ENCODE measurements at regions not wholly inside any gene's neighbourhood (a gene's known extent, or its start where the extent isn't known, plus 50 kb on each side); places are given as distances from the start of the nearest gene placed in this dataset.
A peak's percentile ranks its signal among the peaks of the same experiment; 100 is the strongest.

DNA sequence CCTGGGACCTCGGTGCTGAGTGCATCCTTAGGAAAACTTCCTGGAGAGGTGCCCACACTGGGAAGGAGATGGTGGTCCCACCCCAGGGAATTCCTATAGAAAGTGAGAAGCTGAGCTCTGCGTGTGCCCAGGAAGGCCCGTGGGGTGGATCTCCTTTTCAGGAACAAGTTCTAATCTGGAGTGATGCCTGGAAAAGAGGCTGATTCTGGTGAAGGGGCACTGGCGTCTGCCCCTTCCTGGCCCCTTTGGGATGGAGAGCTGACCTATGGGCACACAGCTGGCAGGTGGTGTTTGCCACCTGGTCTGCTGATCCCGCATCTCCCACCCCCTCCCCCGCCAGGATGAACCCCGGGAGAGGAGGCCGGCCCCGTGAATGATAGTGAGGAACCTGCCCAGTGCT is 142.0 kb upstream of the RTL1 start:
- Histone ChIP-seq H3K4me1 (ENCODE audit: insufficient read depth, low read length) (no peaks in the 10 kb centered on the region), H3K27ac (ENCODE audit: low read depth, low read length) (no peak overlapping the region), H3K27me3 (ENCODE audit: insufficient read depth, low read length, poor library complexity, severe bottlenecking) (no peaks in the 10 kb centered on the region), H3K4me3 (ENCODE audit: low read length) (no peak overlapping the region), H3K9me3 (ENCODE audit: low read length) (no peaks in the 10 kb centered on the region), H3K36me3 (ENCODE audit: insufficient read depth, low read length) (no peaks in the 10 kb centered on the region)
- Mint-ChIP-seq H3K36me3 (no peaks in the 10 kb centered on the region), H3K4me3 (no peak overlapping the region), H3K27ac (no peak overlapping the region), H3K27me3 (peaks cover 4 to 14% of the 10 kb centered on the region in 2 donors), H3K4me1 (no peaks in the 10 kb centered on the region), H3K9me3 (no peaks in the 10 kb centered on the region)
- no peak for DNase-seq
- ChIA-PET POLR2A (no interaction called here), CTCF (no interaction called here)

DNA sequence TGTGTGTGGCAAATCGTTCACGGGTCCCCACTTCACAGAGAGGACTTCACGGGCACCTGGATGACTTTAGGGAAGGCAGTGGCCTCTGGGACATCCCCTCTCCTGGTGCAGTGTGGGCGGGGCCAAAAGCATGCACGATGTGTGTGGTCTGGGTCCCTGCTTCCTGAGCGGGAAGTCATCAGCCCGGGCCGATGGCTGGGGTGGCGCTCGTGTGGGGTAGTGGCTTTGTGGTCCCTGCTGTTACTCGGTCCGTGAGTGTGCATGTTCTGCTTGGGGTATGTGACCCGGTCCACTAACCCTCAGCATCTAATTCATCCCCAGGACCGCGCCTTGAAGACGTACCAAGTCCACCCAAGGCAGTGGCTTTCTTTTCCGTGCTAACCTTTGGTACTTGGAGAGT is 142.5 kb upstream of the RTL1 start:
- no peaks in the 10 kb centered on the region for H3K36me3 Mint-ChIP-seq
- no peaks in the 10 kb centered on the region for H3K9me3 Mint-ChIP-seq
- POLR2A ChIA-PET: no interaction called here
- no peak overlapping the region for H3K4me3 ChIP-seq (ENCODE audit: low read length)
- no peaks in the 10 kb centered on the region for H3K27me3 ChIP-seq (ENCODE audit: insufficient read depth, low read length, poor library complexity, severe bottlenecking)
- peaks cover 4 to 14% of the 10 kb centered on the region in 2 donors for H3K27me3 Mint-ChIP-seq
- DNase-seq: no peak
- no peaks in the 10 kb centered on the region for H3K9me3 ChIP-seq (ENCODE audit: low read length)
- H3K4me1 Mint-ChIP-seq: no peaks in the 10 kb centered on the region
- H3K27ac Mint-ChIP-seq: no peak overlapping the region
- no peaks in the 10 kb centered on the region for H3K4me1 ChIP-seq (ENCODE audit: insufficient read depth, low read length)
- no peaks in the 10 kb centered on the region for H3K36me3 ChIP-seq (ENCODE audit: insufficient read depth, low read length)
- CTCF ChIA-PET: no interaction called here
- no peak overlapping the region for H3K4me3 Mint-ChIP-seq
- no peak overlapping the region for H3K27ac ChIP-seq (ENCODE audit: low read depth, low read length)

DNA sequence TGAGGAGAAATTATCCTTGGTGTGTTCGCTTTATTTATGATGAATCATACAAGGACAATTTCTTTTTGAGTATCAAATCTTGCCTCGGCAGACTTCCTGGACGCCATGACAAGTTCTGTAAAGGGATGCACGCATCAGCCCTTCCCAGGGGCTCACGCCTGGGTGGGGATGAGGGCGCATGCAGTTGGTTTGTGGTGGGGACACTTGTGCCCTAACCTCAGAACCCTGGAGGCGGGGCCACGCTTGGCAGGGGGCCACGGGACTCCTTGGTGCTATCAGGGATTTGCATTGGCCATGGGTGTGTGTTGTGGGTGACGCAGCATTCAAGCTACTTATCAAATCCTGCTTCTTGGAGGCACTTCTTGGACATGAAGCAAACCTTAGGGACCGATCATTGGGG is 143.8 kb upstream of the RTL1 start:
- H3K27ac Mint-ChIP-seq: no peak overlapping the region
- no peaks in the 10 kb centered on the region for H3K4me1 ChIP-seq (ENCODE audit: insufficient read depth, low read length)
- no peak for DNase-seq
- H3K4me3 Mint-ChIP-seq: no peak overlapping the region
- peaks cover 4 to 14% of the 10 kb centered on the region in 2 donors for H3K27me3 Mint-ChIP-seq
- no peaks in the 10 kb centered on the region for H3K9me3 ChIP-seq (ENCODE audit: low read length)
- H3K9me3 Mint-ChIP-seq: no peaks in the 10 kb centered on the region
- H3K27ac ChIP-seq (ENCODE audit: low read depth, low read length): no peak overlapping the region
- ChIA-PET CTCF (no interaction called here), POLR2A (no interaction called here)
- no peaks in the 10 kb centered on the region for H3K36me3 ChIP-seq (ENCODE audit: insufficient read depth, low read length)
- H3K4me1 Mint-ChIP-seq: no peaks in the 10 kb centered on the region
- no peaks in the 10 kb centered on the region for H3K36me3 Mint-ChIP-seq
- no peak overlapping the region for H3K4me3 ChIP-seq (ENCODE audit: low read length)
- no peaks in the 10 kb centered on the region for H3K27me3 ChIP-seq (ENCODE audit: insufficient read depth, low read length, poor library complexity, severe bottlenecking)

DNA sequence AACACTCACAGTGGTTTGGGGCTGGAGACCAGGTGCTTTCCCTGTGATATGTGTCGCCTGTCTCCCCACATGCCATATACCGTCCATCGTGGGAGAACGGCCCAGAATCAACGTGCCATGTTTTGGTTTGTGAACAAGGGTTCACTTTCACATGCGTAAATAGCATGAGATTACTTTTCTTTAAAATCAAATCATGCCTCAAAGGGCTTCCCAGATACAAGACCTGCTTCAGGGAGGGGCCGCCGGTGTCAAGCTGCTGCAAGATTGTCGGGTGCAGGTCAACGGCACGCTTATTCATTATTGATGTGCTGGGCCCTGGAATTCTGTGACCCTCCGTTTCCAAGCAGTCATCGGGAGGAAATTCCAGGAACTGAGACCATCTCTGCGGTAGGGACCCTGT is 145.2 kb upstream of the RTL1 start:
- H3K4me1 ChIP-seq (ENCODE audit: insufficient read depth, low read length): no peaks in the 10 kb centered on the region
- no peaks in the 10 kb centered on the region for H3K36me3 ChIP-seq (ENCODE audit: insufficient read depth, low read length)
- Mint-ChIP-seq H3K4me1 (no peaks in the 10 kb centered on the region), H3K36me3 (no peaks in the 10 kb centered on the region), H3K27me3 (peaks cover 7 to 14% of the 10 kb centered on the region in 2 donors), H3K27ac (no peak overlapping the region), H3K4me3 (no peak overlapping the region), H3K9me3 (no peaks in the 10 kb centered on the region)
- no peak for DNase-seq
- ChIA-PET POLR2A (no interaction called here), CTCF (no interaction called here)
- H3K27me3 ChIP-seq (ENCODE audit: insufficient read depth, low read length, poor library complexity, severe bottlenecking): no peaks in the 10 kb centered on the region
- H3K27ac ChIP-seq (ENCODE audit: low read depth, low read length): no peak overlapping the region
- H3K9me3 ChIP-seq (ENCODE audit: low read length): no peaks in the 10 kb centered on the region
- H3K4me3 ChIP-seq (ENCODE audit: low read length): no peak overlapping the region

DNA sequence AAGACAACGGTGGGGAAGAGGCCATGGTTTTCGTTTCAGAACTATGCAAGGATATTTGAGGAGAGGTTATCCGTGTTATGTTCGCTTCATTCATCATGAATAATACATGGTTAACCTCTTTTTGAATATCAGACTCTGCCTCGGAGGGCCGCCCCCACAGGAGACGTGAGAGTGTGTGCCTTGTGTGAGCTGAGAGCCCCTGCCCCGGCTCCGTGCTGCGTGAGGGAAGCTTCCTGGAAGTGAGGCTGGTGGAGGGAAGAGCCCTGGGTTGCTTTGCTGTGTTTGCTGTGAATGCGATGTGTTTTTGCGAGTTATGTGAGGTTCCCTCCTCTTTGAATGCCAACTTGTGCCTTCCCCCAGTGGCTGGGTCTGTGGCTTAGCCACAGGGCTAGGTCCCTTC is 146.0 kb upstream of the RTL1 start:
- no peaks in the 10 kb centered on the region for H3K4me1 ChIP-seq (ENCODE audit: insufficient read depth, low read length)
- no peaks in the 10 kb centered on the region for H3K36me3 ChIP-seq (ENCODE audit: insufficient read depth, low read length)
- no peak overlapping the region for H3K4me3 ChIP-seq (ENCODE audit: low read length)
- H3K9me3 Mint-ChIP-seq: no peaks in the 10 kb centered on the region
- no peaks in the 10 kb centered on the region for H3K4me1 Mint-ChIP-seq
- H3K27me3 ChIP-seq (ENCODE audit: insufficient read depth, low read length, poor library complexity, severe bottlenecking): no peaks in the 10 kb centered on the region
- no peak overlapping the region for H3K27ac Mint-ChIP-seq
- no peak for DNase-seq
- no peaks in the 10 kb centered on the region for H3K36me3 Mint-ChIP-seq
- H3K27me3 Mint-ChIP-seq: peaks cover 7 to 14% of the 10 kb centered on the region in 2 donors
- H3K4me3 Mint-ChIP-seq: no peak overlapping the region
- ChIA-PET CTCF (no interaction called here), POLR2A (no interaction called here)
- no peaks in the 10 kb centered on the region for H3K9me3 ChIP-seq (ENCODE audit: low read length)
- H3K27ac ChIP-seq (ENCODE audit: low read depth, low read length): no peak overlapping the region

DNA sequence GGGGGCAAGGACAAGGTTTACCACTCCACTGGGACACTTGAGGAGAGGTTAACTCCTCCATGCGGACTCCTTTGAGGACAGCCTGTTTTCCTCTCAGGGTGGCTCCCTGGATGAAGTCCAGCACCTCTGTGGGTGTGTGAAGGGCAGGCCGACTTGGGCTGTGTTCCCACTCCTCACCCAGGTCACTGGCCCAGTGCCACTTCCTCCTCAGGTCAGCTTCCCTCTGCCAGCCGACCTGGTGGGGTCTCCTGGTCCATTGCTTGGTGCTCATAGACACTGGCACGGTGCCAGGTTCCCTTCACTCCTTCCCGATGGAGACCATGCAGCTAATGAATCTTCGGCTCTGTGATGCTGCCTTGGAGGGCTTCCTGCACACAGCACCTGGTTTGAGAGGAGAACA is 146.4 kb upstream of the RTL1 start:
- Histone ChIP-seq H3K9me3 (ENCODE audit: low read length) (no peaks in the 10 kb centered on the region), H3K27me3 (ENCODE audit: insufficient read depth, low read length, poor library complexity, severe bottlenecking) (no peaks in the 10 kb centered on the region), H3K4me1 (ENCODE audit: insufficient read depth, low read length) (no peaks in the 10 kb centered on the region), H3K4me3 (ENCODE audit: low read length) (no peak overlapping the region), H3K36me3 (ENCODE audit: insufficient read depth, low read length) (no peaks in the 10 kb centered on the region), H3K27ac (ENCODE audit: low read depth, low read length) (no peak overlapping the region)
- Mint-ChIP-seq H3K27ac (no peak overlapping the region), H3K36me3 (no peaks in the 10 kb centered on the region), H3K9me3 (no peaks in the 10 kb centered on the region), H3K4me1 (no peaks in the 10 kb centered on the region), H3K4me3 (no peak overlapping the region), H3K27me3 (peaks cover 7 to 14% of the 10 kb centered on the region in 2 donors)
- ChIA-PET CTCF (no interaction called here), POLR2A (no interaction called here)
- no peak for DNase-seq

DNA sequence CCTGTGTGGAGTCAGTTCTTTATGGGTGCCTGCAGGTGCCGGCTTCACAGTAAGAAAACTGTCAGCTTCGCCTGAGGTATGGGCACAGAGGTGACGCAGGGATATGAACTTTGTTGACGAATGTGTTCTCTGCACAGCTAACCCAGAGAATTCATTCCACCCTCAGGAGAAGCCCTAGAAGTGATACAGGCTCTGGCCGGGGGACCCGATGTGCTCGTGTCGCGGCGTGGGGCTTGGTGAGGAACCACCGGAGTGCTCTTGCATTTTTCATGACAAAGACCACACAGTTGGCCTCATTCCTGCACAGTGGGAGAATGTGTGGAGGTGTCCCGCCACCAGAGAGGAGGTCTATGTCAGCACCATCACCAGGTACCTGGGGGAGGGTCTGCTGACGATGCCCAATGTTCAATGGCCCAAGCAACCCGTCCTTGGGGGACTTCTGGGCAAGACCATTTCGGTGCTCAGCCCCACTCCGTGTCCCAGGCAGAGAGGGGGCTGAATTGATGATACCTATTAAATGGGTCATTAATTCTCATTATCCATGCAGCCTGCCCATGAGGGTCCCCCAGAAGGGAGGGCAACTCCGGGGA is 147.5 kb upstream of the RTL1 start:
- no peak for DNase-seq
- no peaks in the 10 kb centered on the region for H3K4me1 ChIP-seq (ENCODE audit: insufficient read depth, low read length)
- H3K27ac ChIP-seq (ENCODE audit: low read depth, low read length): no peak overlapping the region
- H3K4me3 ChIP-seq (ENCODE audit: low read length): no peak overlapping the region
- no peaks in the 10 kb centered on the region for H3K27me3 ChIP-seq (ENCODE audit: insufficient read depth, low read length, poor library complexity, severe bottlenecking)
- Mint-ChIP-seq H3K4me1 (no peaks in the 10 kb centered on the region), H3K36me3 (no peaks in the 10 kb centered on the region), H3K27me3 (peaks cover 7 to 14% of the 10 kb centered on the region in 2 donors), H3K27ac (no peak overlapping the region), H3K9me3 (no peaks in the 10 kb centered on the region), H3K4me3 (no peak overlapping the region)
- ChIA-PET POLR2A (no interaction called here), CTCF (no interaction called here)
- H3K36me3 ChIP-seq (ENCODE audit: insufficient read depth, low read length): no peaks in the 10 kb centered on the region
- no peaks in the 10 kb centered on the region for H3K9me3 ChIP-seq (ENCODE audit: low read length)

DNA sequence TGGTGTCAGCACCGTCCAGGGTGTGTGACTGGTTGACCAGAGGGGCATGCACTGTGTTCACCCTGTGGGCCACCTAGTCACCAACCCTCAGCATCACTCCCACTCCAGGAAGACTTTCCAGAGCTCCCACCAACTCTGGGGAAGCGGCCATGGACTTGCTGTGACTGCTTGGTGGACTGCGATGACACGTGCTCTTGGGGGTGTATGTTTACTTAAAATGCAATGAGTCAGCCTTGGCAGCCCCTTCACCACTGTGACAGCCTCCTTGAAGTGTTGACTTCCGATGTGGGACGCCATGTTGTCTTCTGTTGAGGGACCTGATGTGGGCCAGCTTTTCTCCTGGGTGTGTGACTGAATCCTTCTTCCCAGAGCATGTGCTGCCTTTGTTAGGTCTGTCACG is 151.1 kb upstream of the RTL1 start:
- ChIA-PET POLR2A (no interaction called here), CTCF (no interaction called here)
- peaks cover 0 to 6% (median 4%) of the 10 kb centered on the region in 5 donors for H3K9me3 Mint-ChIP-seq
- H3K36me3 Mint-ChIP-seq: no peaks in the 10 kb centered on the region
- Histone ChIP-seq H3K27me3 (ENCODE audit: insufficient read depth, low read length, poor library complexity, severe bottlenecking) (no peaks in the 10 kb centered on the region), H3K4me1 (ENCODE audit: insufficient read depth, low read length) (no peaks in the 10 kb centered on the region), H3K9me3 (ENCODE audit: low read length) (no peaks in the 10 kb centered on the region), H3K4me3 (ENCODE audit: low read length) (no peak overlapping the region), H3K36me3 (ENCODE audit: insufficient read depth, low read length) (no peaks in the 10 kb centered on the region), H3K27ac (ENCODE audit: low read depth, low read length) (no peak overlapping the region)
- peaks cover 0 to 8% of the 10 kb centered on the region in 2 donors for H3K27me3 Mint-ChIP-seq
- peak overlapping the region in 1 of 8 donors; percentile 51 for H3K27ac Mint-ChIP-seq
- H3K4me1 Mint-ChIP-seq: no peaks in the 10 kb centered on the region
- no peak for DNase-seq
- no peak overlapping the region for H3K4me3 Mint-ChIP-seq

DNA sequence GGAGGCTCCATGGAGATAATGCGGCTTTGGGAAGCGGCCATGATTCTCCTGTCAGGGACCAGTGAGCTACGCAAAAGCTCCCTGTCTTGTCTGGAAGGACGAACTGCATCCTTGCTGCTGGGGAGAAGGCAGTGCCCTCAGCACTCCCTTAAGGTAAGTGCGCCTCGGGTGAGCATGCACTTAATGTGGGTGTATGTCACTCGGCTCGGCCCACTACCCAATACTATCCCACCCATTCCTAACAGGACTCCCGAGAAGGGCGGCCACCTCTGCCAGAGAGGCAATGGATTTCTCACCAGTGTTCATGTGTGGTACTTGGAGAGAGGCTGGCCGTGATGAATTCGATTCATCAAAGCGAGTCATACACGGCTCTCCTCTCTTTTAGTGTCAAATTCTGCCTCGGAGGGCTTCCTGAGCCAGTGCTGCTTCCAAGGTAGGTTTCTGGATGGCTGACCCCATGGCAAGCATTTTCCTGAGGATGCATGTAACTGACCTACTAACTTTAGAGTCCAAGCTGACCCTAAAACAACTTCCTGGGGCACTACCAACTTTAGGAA is 151.7 kb upstream of the RTL1 start:
- Mint-ChIP-seq H3K27ac (no peak overlapping the region), H3K27me3 (peaks cover 0 to 8% of the 10 kb centered on the region in 2 donors), H3K4me3 (no peak overlapping the region), H3K4me1 (no peaks in the 10 kb centered on the region), H3K9me3 (peaks cover 0 to 6% (median 4%) of the 10 kb centered on the region in 5 donors), H3K36me3 (no peaks in the 10 kb centered on the region)
- CTCF ChIA-PET: no interaction called here
- no peak overlapping the region for H3K4me3 ChIP-seq (ENCODE audit: low read length)
- no peaks in the 10 kb centered on the region for H3K27me3 ChIP-seq (ENCODE audit: insufficient read depth, low read length, poor library complexity, severe bottlenecking)
- H3K4me1 ChIP-seq (ENCODE audit: insufficient read depth, low read length): no peaks in the 10 kb centered on the region
- DNase-seq: no peak
- no peaks in the 10 kb centered on the region for H3K36me3 ChIP-seq (ENCODE audit: insufficient read depth, low read length)
- POLR2A ChIA-PET: no interaction called here
- H3K27ac ChIP-seq (ENCODE audit: low read depth, low read length): no peak overlapping the region
- H3K9me3 ChIP-seq (ENCODE audit: low read length): no peaks in the 10 kb centered on the region
